Hematopoietic multipotent progenitor cell treated with erythropoietin and hydrocortisone succinate and interleukin-3 and kit ligand, for 17 days (in vitro differentiated cells): ENCODE measurements at regions not wholly inside any gene's neighbourhood (a gene's known extent, or its start where the extent isn't known, plus 50 kb on each side); places are given as distances from the start of the nearest gene placed in this dataset.

Experiments
- DNase-seq: peaks from one replicate; pipeline ENCODE4 v3.0.0-alpha.2; 2015; ENCODE audit warnings: low spot score

DNA sequence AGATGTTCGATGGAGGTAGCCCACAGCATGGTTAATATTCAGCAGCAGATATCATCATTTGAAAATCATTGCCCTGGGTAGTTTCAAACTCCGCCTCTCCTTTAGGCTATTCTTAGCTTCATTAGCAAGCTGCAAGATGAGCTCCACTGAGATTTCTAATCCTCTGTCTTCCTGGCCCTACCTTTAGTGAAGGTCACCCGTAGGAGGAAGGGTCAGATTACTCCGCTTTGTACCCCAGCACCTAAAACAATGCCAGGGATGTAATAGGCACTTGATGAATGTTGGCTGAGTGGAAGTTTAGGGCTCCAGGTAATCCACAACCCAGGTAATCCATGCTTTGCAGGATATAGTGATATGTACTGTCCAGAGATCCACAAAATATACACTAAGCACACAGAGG lies 260.1 kb upstream of the MTNR1B start:
- no peak for DNase-seq

DNA sequence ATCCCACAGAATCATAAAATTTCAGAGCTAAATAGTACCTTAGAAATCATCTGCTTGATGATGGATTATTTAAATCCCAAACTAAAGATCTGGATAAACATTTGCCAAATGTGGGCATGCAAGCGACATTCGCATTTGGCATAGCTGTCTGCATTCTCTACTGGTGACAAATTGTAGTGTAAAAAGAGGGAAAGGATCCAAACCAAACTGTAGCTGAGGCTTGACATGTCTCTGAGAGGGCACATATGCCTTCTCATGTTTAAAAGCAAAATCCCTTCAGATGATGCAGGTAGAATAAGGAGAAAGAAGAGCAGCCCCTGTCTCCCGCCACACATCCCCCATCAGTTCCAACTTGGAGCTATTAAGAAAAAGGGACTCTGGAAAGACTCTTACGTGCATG lies 257.5 kb upstream of the MTNR1B start:
- DNase-seq, result no peak

DNA sequence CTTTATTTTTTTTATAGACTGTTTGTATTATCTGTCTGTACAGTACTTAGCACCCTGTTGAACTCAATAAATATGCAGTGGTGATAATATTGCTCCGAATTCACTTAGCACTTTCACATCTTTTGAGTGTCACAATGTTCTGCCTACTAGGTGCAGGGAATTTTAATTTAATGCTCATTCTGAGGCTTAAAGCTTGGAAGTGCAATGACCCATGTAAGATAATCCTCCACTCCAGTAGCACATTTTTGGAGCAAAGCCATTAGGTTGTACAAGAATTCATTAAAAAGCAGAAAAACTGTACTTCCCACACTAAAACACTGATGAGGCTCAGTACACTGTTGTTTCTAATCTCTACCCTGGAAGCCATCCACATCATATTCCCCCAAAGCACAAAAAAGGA lies 255.3 kb upstream of the MTNR1B start:
- DNase-seq, result no peak

DNA sequence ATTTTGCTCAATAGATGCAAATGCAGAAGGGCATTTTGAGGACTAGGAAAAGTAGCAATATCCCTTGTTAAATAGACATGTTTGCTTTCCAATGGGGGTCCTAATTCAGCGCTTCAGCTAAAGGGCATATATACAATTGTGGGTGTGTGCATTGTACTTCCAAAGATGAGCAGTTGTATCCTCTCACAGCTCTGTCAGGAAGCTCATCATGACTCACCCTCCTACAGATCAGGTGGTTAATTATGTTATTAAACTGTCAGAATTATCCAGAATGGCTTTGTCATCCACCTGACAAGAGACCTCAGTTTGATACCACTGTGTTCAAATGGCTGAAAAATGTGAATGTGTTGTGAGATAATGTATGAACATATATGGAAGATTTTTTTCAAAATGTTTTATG lies 252.2 kb upstream of the MTNR1B start:
- DNase-seq, result no peak

DNA sequence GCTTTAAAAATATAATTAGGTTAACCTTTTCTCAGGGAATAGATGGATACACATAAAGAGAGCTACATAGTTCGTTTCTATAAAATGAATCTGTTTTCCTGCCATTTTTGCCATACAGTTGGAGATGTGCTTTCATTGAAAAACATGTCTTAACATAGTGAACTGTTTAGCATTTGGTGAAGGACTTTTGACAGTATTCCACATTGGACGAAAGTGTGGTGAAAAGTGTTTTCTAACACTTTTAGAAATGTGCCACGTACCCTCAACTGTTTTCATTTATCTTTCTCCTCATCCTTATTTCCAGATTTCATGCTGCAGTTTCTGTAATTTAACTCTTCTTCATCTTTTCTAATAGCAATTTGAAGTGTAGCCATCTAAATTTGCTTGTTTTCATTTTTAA lies 249.1 kb upstream of the MTNR1B start:
- DNase-seq, result no peak

DNA sequence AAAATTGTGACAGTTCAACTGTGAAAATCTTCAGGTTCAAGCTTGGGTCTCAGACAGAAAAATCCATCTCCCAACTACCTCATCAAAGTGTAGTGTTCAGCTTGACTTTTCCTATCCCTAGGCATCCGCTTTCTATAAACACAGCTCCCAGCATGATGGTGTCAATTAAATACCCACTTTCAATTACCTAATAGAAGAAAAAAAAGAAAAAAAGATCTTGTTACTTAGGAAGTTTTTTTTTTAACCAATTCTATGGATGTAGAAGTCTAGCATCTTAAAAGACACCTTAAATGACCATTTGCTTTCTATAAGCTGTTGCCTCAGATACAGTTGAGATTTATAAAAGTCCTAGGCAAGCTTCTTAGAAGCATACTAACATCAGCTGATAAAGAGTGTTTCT lies 244.1 kb upstream of the MTNR1B start:
- no peak for DNase-seq

DNA sequence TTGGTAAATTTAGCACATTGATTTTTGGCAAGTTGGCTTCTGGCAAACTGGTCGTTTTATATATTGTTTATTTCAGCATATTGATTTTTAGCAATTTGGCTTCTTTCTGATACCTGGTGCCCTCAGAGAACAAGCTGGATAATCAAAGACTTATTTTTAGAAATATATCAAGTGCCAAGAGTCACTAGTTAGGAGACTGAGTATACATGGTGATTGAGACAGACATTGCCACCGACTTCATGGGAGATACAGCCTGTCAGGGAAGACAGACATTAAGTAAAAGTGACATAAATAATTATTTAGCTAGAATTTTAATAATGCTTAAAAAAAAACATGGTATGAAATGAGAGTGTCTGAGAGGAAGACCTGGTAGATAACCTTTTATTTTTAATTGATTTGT lies 242.3 kb upstream of the MTNR1B start:
- DNase-seq, result no peak

DNA sequence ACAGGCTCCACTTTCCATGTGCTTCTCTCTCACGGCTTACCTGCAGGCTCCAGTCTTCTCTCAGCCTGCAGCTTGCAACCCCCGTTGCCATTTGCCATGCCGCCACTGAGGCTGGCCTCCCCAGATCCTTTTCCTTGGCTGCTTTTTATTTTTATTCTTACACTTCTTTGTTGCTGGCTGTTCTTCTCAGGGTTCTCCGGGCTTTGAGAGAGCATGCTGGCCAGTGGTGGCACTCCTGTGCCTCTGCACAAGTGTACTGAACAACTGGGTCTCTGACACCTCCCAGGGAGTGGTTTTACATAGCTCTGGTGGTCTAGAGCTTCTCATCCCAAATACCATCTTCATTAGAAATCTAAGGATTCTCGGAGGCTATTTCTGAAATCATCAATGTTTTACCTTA lies 241.7 kb upstream of the MTNR1B start:
- no peak for DNase-seq

DNA sequence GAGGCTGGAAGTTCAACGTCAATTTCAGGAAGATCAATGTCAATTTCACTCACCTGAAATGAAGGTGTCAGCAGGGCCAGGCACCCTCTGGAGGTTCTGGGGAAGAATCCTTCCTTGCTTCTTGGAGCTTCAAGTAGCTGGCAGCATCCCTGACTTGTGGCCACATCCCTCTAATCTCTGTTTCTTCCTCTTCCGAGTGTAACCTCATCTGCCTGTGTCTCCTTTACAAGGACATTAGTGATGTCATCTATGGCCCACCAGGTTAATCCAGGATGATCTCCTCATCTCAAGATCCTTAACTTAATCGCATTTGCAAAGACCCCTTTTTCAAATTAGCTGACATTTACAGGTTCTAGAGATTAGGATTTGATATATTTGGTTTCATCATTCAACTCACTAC lies 240.8 kb upstream of the MTNR1B start:
- DNase-seq, result no peak

DNA sequence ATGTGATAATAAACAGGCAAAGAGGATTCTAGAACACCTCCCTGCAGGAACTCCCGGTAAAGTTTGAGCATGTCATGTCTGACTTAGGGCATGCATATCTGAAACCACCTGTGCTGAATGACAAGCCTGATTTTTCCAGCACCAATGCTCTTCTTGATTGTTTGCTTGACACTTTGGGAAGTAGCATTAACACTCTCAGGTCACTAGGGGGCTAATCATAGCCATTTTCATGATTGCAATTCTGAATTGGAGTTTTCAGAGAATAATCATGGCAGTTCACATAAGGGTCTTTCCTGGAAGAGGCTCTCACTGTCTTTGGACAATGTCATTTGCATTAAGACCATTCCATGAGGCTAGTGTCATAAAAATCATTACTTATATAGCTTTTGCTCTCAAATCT lies 234.4 kb upstream of the MTNR1B start:
- no peak for DNase-seq

DNA sequence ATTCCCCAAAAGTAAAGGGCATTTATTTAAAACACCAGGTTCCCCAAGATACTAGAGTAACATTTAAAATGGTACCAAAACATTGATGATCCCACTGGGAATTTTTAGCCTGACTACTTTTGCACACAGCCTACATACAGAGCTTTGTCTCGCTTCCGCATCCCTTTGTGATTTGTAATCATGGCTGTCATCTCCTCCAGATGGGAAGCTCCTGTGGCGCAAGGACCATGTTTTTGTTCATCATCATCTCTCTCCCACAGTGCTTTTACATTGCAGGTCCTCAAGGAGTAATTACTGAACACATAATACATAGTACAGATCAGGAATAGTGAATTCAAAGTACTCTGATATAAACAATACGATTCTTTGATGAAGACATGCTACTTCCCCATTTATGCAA lies 231.2 kb upstream of the MTNR1B start:
- no peak for DNase-seq

DNA sequence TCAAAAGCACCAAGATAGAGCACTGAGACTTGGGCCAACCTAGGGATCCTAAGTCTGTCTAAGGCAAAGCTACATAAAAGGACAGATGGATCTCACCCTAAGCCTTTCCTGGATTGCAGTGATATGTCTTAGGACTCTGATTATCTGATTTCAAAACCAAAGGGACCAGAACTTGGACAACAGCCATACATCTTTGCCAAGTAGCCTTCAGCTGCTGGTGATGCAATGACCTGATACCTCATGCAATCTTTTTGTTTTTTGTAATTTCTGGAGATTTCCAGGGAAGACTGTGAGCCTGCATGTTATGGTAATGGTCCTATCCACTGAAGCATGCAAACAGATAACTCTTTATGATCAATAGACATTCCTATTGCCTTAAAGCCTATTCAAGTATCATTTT lies 230.4 kb upstream of the MTNR1B start:
- no peak for DNase-seq

DNA sequence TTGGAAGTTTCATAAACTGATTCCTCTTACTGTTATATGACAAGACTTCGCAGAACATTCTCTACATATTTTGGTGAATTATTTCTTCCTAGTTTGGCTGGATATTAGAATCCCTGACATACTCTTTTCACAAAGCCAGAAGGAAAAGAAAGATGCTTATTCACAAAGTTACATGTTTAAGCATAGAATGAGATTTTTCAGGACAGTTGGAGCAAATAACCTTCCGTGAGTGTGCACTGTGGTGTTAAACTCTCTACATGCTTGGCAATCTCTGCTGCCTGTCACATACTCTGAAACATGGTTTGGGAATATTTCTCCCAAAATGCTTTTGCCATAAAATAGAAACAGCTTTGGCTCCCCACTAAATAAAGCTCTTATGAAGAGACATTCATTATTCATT lies 230.0 kb upstream of the MTNR1B start:
- DNase-seq, result no peak

DNA sequence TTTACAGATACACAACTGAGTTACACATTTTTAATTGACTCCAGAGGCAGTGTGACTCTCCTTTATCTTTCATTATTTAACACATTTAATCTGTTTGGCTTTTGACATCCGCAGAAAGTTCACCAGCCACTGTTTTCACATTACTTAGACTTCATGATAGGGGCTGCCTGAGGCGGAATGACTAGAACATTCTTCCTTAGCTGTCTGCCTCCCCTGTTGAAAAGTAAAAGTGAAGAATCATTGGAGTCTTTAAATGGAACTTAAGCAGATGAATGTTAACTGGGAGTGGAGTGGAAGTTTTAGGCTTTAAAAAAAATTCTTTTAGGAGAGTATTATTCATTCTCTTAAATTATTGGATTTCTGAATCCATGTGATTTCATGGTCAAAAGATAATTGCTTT lies 229.2 kb upstream of the MTNR1B start:
- DNase-seq, result no peak

DNA sequence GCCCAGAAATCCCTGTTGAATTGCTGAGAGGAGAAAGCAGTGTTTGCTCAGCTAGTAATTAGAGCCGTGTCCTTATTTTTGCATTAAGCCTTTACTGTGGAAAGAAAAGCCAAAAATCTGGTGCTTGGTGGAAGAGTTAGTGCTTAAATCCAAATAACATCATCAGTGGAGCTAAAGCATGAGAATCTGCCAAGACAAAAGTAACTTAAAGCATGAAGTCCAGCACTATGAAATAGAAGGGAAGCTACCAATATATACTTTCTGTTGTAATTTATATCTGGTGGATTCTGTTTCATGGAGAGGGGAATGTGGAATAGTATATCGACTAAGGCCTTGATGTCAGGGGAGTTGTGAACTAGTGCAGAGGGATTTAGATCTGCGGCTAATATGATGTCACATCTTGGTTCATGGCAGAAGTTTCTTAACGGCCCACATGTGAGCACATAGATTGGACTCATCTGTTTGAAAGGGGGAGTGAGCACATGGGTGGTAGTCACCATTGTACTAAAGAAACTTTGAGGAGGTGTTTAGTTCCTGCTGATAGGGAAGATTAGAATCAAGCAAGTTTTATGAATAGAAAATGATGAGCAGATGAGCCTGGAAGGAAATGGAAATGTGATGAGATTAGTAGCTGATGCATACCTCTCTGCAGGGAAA lies 224.4 kb upstream of the MTNR1B start:
- no peak for DNase-seq

DNA sequence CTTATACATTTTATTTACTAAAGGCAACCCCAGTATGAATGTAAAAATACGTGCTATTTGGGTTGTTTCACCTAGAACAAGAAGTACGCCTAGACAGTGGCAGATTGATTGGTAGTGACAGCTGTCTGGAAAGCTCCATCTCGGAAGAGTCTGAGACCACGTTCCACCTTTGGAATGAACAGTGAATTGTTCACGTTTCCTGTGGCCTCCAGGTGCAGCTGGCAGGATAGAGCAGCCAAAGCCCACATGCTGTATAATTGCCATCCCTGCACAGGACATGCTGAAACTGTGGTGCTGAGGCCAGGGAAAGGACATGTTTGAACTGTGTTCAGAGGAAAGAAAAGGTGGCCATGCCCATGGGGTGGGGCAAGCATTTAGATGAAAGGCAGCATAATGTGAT lies 218.7 kb upstream of the MTNR1B start:
- no peak for DNase-seq

DNA sequence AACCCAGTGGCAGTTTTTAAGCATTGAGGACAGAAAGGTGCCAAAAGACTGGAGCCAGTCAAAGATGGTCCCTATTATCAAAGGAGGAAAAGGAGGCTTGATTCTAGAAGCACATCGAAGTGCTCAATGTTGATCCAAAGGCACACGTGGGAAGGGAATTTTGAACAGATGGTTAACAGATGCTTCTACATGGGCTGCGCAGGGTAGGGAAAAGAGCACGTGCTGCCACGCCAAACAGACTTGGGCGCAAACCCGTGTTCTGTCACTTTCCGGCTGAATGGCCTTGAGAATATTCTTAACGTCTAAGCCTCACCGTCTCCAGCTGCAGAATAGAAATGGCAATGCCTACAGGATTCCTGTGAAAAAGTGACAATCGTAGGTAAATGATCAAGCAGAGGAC lies 217.9 kb upstream of the MTNR1B start:
- DNase-seq, result no peak

DNA sequence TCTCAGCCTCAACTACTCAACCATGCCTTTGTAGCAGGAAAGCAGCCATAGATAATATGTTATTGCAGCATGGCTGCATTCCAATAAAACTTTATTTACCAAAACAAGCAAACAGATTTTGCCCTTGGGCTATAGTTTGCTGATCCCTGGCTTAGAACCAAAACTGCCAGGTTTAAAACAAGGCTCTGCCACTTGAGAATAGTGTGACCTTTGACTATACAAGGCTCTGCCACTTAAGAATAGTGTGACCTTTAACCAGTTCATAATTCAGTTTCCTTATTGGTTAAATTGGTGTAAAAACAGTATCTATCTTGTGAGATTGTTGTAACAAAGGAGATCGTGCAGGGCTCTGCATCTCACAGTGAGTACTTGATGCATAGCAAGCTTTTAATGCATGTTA lies 217.3 kb upstream of the MTNR1B start:
- no peak for DNase-seq

DNA sequence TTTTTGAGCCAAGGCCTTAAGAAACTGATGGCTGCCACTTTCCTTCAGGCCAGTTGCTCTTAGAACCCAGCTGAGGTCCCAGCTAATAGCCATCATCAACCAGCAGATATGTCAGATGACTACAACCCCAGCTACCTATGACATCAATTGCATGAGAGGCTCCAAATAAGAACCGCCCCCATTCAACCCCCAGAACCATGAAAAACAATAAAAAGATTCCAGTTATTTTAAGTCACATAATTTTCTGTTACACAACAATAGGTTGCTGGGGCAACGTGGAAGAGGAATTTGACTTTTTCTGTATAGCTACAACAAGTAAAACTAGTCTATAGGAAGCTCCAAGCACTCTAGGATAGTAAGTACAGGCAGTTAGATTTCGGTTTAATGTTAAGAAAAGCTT lies 216.3 kb upstream of the MTNR1B start:
- DNase-seq, result no peak

DNA sequence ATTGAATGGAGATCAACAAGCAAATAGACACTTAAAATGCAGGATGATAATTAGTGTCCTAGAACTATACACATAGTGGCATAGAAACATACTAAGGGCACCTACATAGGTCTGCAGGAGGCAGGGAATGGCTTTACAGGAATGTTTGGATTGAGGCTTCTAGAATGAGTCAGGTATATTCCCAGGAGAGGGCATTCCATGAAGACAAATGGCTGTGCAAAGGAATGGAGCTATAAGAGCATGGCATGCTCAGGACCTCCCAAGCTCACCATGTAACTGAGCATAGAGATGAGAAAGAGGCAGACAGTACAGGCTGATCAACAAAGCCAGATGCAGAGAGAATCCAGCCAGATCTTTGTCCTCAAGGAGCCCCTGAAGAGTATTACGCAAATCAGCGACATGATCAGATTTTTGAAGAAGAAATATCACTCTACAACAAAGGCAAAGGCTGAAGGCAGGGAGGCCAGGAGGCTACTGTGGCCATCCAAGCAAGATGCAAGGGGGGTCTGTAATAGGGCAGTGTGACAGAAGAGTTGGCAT lies 211.1 kb upstream of the MTNR1B start:
- no peak for DNase-seq

DNA sequence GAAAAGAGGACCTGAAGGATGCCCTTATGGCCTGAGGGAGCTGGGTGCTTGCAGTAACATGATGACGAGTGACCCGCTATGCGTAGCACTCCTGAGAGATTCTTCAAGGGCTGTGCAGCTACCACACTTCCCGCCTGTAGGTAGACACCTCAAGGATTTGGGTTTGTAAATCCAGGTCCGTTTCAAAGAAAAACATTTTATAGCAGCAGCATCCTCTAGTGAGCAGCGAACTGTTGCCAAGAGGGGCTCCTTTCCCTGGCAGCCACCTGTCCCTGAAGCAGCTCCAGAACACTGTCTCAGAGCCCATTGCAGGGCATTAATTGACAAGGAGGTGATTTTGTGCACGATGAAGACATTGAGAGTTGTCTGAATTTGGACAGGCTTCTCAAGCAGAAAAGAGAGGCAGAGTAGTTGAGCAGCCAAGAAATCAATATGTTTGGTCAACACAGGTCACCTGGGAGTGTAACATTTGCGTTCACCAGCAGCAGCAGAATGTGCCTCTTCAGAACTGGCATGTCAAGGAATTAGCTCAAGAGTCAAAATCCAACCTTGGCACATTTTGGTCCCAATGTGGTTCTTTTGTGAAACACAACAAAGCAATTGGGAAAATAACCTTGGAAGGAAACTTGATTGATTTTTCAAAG lies 209.8 kb upstream of the MTNR1B start:
- no peak for DNase-seq

DNA sequence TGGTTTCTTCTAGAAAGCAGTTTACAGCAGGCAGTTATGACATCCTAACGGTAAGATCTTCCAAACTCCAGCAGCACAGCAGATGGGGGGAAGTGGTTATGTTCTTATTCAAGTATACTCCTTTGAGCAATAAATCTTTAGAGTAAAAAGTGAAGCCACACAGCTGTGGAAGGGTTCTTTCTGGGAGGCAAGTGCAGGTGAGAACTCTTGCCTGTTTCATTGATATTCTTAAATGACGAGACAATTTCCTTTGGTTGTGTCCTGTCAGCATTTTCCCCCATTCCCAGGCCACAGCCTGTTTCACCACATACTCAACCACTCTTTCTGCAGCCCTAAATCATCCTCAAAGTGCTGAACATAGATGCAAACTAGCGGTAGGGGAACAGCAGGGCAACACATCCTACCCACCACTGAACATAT lies 207.3 kb upstream of the MTNR1B start:
- DNase-seq, result no peak

DNA sequence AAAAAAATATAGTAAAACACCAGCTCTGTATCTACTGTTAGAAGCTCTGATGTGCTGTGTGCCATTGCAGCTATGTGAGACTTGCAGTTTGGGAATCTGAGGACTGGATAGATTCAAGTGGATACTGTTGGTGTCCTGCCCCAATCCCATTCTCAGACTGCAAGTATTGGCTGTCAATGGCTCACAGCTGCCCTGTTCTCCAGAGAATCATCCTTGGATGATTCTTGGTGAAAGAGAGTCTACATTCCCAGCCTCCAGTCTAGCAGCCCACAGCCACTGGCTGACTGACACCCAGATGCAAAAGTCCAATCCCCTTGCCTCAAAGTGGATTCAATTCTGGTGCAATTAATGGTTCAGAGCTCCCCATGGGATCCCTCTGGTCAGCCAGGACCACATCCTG lies 206.1 kb upstream of the MTNR1B start:
- DNase-seq, result no peak

DNA sequence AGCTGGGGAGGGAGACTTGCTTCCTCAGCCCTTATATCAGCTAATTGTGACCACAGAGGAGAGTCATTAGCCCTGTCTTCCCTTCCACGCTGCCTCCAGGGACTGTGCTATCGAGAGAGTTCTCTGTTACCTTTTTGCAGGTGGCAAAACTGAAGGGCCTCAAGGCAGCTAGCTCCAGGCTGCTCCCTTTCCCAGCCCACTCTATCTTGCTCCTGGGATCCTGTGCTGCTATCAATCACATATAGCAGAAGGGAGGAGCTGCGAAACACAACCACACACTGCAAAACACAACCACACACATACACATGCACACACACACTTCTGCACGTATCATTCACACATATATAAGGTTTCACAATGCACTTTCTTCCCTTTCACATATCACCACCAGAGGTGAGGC lies 205.3 kb upstream of the MTNR1B start:
- no peak for DNase-seq
